HCT116 (cell line): ENCODE measurements at regions not wholly inside any gene's neighbourhood (a gene's known extent, or its start where the extent isn't known, plus 50 kb on each side); places are given as distances from the start of the nearest gene placed in this dataset.

Experiments
- ATAC-seq: fragments of 200-7000 bp; cut with Tn5 transposase; 2 replicates; pipeline ENCODE4 v1.9.1; 2020; ENCODE audit warnings: mild to moderate bottlenecking, moderate library complexity
- BruUV-seq: library from RNA; stranded (reverse); fragments of 400-500 nt; replicated peaks from 2 replicates; lab custom pipeline; 2021; lab: Mats Ljungman, UMichigan
- CTCF ChIA-PET: fragments of 300-600 bp; sonication (Branson Sonifier 250); formaldehyde crosslinking; loops from one replicate; lab custom pipeline; 2021; ENCODE audit warnings: antibody characterized with exemption; lab: Charles Lee
- POLR2A ChIA-PET: fragments of 300-600, 350-600 bp; sonication (Branson Sonifier 250); formaldehyde crosslinking; loops from one replicate; lab custom pipeline; 2021; ENCODE audit warnings: antibody characterized with exemption; lab: Charles Lee
- RAD21 ChIA-PET, 2 experiments: fragments of 300-600 bp; sonication (Branson Sonifier 250); formaldehyde crosslinking; loops; one replicate each; lab custom pipeline; 2023; ENCODE audit warnings: low total read pairs in 2 of 2; ENCODE audit not compliant: uncharacterized antibody in 2 of 2, unreplicated experiment in 2 of 2, low non-redundant PET in 1 of 2; lab: Charles Lee
- DNase-seq: peaks from one replicate; pipeline ENCODE4 v3.0.0-alpha.2; 2010; ENCODE audit warnings: low read depth, low spot score
- H2AFZ ChIP-seq: fragments of 200-600 bp; shearing (Covaris generic), sonication (generic); 2 replicates; pipeline ENCODE4 v1.6.1; 2017; ENCODE audit warnings: low read depth, mixed run types, mixed read lengths, antibody characterized with exemption, low read length; ENCODE audit not compliant: poor library complexity, severe bottlenecking
- H3K27ac ChIP-seq: 2 replicates; pipeline ENCODE4 v1.5.1; 2012; ENCODE audit warnings: low read depth, low read length
- H3K27me3 ChIP-seq: fragments of 200-600 bp; sonication (generic); 2 replicates; pipeline ENCODE4 v1.6.1; 2016; ENCODE audit warnings: mixed run types, low read length, mixed read lengths; ENCODE audit not compliant: insufficient read depth
- H3K36me3 ChIP-seq, 2 experiments: fragments of 200-500 bp in 1 of 2; fragments of 200-600 bp in 1 of 2; sonication (Bioruptor generic) in 1 of 2; sonication (generic) in 1 of 2; 2 replicates each; pipeline versions ENCODE4 v1.5.1 to v1.6.1; 2014 to 2016; ENCODE audit warnings: low read length in 2 of 2, inconsistent platforms in 1 of 2, mixed read lengths in 1 of 2, mixed run types in 1 of 2; ENCODE audit not compliant: insufficient read depth in 2 of 2, control insufficient read depth in 1 of 2
- H3K4me1 ChIP-seq, 2 experiments: fragments of 200-600 bp in 1 of 2; sonication (generic) in 1 of 2; 2 replicates each; pipeline versions ENCODE4 v1.5.1 to v1.6.1; 2012 to 2017; ENCODE audit warnings: low read length in 2 of 2, inconsistent platforms in 1 of 2, mild to moderate bottlenecking in 1 of 2, mixed read lengths in 1 of 2, mixed run types in 1 of 2, moderate library complexity in 1 of 2; ENCODE audit not compliant: insufficient read depth in 2 of 2, control insufficient read depth in 1 of 2
- H3K4me2 ChIP-seq: fragments of 200-600 bp; sonication (generic); 2 replicates; pipeline ENCODE4 v1.6.1; 2017; ENCODE audit warnings: mixed run types, low read length, mixed read lengths
- H3K4me3 ChIP-seq, 2 experiments: fragments of 200-600 bp in 1 of 2; sonication (generic) in 1 of 2; replicated peaks in 1 of 2; 2 replicates each; pipeline ENCODE4 v1.5.1; 2011 to 2016; ENCODE audit warnings: low read length in 2 of 2, control low read depth in 1 of 2, low read depth in 1 of 2, mild to moderate bottlenecking in 1 of 2, mixed read lengths in 1 of 2, mixed run types in 1 of 2
- H3K79me2 ChIP-seq: fragments of 200-600 bp; sonication (generic); 2 replicates; pipeline ENCODE4 v1.6.1; 2017; ENCODE audit warnings: mild to moderate bottlenecking, mixed run types, low read length, moderate library complexity, mixed read lengths; ENCODE audit not compliant: insufficient read depth
- H3K9ac ChIP-seq: fragments of 200-600 bp; sonication (generic); 2 replicates; pipeline ENCODE4 v1.6.1; 2016; ENCODE audit warnings: low read length, mixed read lengths
- H3K9me2 ChIP-seq: fragments of 200-600 bp; sonication (generic), shearing (Covaris generic); 2 replicates; pipeline ENCODE4 v1.6.1; 2017; ENCODE audit warnings: mixed run types, mild to moderate bottlenecking, moderate library complexity; ENCODE audit not compliant: insufficient read depth
- H3K9me3 ChIP-seq, 2 experiments: fragments of 200-500 bp in 1 of 2; fragments of 200-600 bp in 1 of 2; sonication (Bioruptor generic) in 1 of 2; sonication (generic) in 1 of 2; 2 replicates each; pipeline ENCODE4 v1.6.1; 2014 to 2017; ENCODE audit warnings: low read length in 2 of 2, mixed read lengths in 2 of 2, inconsistent platforms in 1 of 2, low read depth in 1 of 2, mild to moderate bottlenecking in 1 of 2, mixed run types in 1 of 2, moderate library complexity in 1 of 2; ENCODE audit not compliant: control insufficient read depth in 1 of 2, insufficient read depth in 1 of 2
- H4K20me1 ChIP-seq: fragments of 200-600 bp; sonication (generic), shearing (Covaris generic); 2 replicates; pipeline ENCODE4 v1.6.1; 2017; ENCODE audit warnings: mixed run types, mild to moderate bottlenecking, moderate library complexity; ENCODE audit not compliant: insufficient read depth
- CBX3 ChIP-seq: IDR thresholded peaks from 2 replicates; pipeline ENCODE4 v1.6.1; 2012; ENCODE audit warnings: low read depth
- EGR1 ChIP-seq: IDR thresholded peaks from 2 replicates; pipeline ENCODE4 v1.6.1; 2012; ENCODE audit warnings: low read depth
- EZH2 ChIP-seq: fragments of 200-600 bp; sonication (generic); IDR thresholded peaks from 2 replicates; pipeline ENCODE4 v1.6.1; 2017; ENCODE audit warnings: antibody characterized with exemption, mixed run types
- EZH2phosphoT487 ChIP-seq: fragments of 200-600 bp; IDR thresholded peaks from 2 replicates; pipeline ENCODE4 v1.6.1; 2018; ENCODE audit warnings: antibody characterized with exemption, borderline replicate concordance
- POLR2A ChIP-seq: IDR thresholded peaks from 2 replicates; pipeline ENCODE4 v1.7.0; 2011; ENCODE audit warnings: borderline replicate concordance; ENCODE audit not compliant: insufficient read depth, insufficient read length; ENCODE audit errors: extremely low read depth
- POLR2AphosphoS5 ChIP-seq: IDR thresholded peaks from 2 replicates; pipeline ENCODE4 v1.6.1; 2011; ENCODE audit warnings: mild to moderate bottlenecking, low read depth, low read length, moderate library complexity
- SIN3A ChIP-seq: IDR thresholded peaks from 2 replicates; pipeline ENCODE4 v1.6.1; 2012; ENCODE audit warnings: low read depth
- SP1 ChIP-seq: IDR thresholded peaks from 2 replicates; pipeline ENCODE4 v1.6.1; 2012; ENCODE audit warnings: low read depth
- YY1 ChIP-seq: IDR thresholded peaks from 2 replicates; pipeline ENCODE4 v1.6.1; 2011; ENCODE audit warnings: low read length, low read depth, moderate library complexity, mild to moderate bottlenecking; ENCODE audit not compliant: insufficient replicate concordance; ENCODE audit errors: extremely low read depth
- ZFX ChIP-seq: fragments of 450-650 bp; IDR thresholded peaks from 2 replicates; pipeline ENCODE4 v1.6.1; 2017
- intact Hi-C: fragments of 100-400 bp; cut with micrococcal nuclease; formaldehyde crosslinking; loops from 2 replicates; pipeline ENCODE4 v1.10.0; 2022
- TF ChIP-seq, protein P1 (sequence below): IDR thresholded peaks from 2 replicates; pipeline ENCODE4 v1.6.1; 2012
- TF ChIP-seq, protein P2 (sequence below): IDR thresholded peaks from 2 replicates; pipeline ENCODE4 v1.6.1; 2012; ENCODE audit warnings: low read depth
- TF ChIP-seq, protein P3 (sequence below): IDR thresholded peaks from 2 replicates; pipeline ENCODE4 v1.6.1; 2012
- TF ChIP-seq, protein P4 (sequence below): IDR thresholded peaks from 2 replicates; pipeline ENCODE4 v1.6.1; 2011; ENCODE audit warnings: mild to moderate bottlenecking, low read length, moderate library complexity; ENCODE audit not compliant: insufficient replicate concordance; ENCODE audit errors: extremely low read depth
- TF ChIP-seq, protein P5 (sequence below), 3 experiments: fragments of 200-600 bp in 1 of 3; sonication (generic) in 1 of 3; IDR thresholded peaks in 2 of 3; conservative IDR thresholded peaks in 1 of 3; 2 replicates each; pipeline ENCODE4 v1.5.1; 2012 to 2017; ENCODE audit warnings: low read depth in 2 of 3, low read length in 2 of 3, antibody characterized with exemption in 1 of 3, borderline replicate concordance in 1 of 3, control low read depth in 1 of 3, mild to moderate bottlenecking in 1 of 3, mixed read lengths in 1 of 3, mixed run types in 1 of 3, moderate library complexity in 1 of 3; ENCODE audit not compliant: insufficient read depth in 1 of 3

DNA sequence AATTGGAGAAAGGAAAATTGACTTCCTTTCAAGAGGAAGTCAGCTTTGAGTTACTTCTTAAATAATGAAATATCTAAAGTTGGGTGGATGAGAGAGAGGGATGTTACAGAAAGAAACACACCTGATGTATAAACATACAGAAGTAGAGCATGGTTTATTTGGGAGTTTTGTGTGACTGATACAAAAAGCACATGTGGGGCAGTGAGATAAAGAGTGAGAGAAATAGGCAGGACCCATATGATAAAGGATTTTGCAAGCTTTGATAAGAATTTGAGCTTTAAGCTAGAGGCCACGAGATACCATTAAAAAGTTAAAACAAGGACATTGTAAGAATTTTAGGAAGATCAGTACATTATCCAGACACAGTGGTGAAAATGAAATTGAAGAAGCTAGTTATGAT, 263.3 kb upstream of the GPRIN3 start:
- CTCF ChIA-PET: interaction anchor here (2.9 kb wide), 1 partner anchor 13 kb away, joined by 7 read pairs; no protein-coding TSS in a partner anchor
- Histone ChIP-seq H4K20me1 (no peaks in the 10 kb centered on the region), H3K27ac (no peak overlapping the region), H2AFZ (no peak overlapping the region)
- POLR2A ChIA-PET: no interaction called here
- RAD21 ChIA-PET: no interaction called here
- no peak for ATAC-seq
- TF ChIP-seq EZH2phosphoT487: no peak
- TF ChIP-seq, protein P1, sequence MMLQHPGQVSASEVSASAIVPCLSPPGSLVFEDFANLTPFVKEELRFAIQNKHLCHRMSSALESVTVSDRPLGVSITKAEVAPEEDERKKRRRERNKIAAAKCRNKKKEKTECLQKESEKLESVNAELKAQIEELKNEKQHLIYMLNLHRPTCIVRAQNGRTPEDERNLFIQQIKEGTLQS: no peak
- TF ChIP-seq, protein P2, sequence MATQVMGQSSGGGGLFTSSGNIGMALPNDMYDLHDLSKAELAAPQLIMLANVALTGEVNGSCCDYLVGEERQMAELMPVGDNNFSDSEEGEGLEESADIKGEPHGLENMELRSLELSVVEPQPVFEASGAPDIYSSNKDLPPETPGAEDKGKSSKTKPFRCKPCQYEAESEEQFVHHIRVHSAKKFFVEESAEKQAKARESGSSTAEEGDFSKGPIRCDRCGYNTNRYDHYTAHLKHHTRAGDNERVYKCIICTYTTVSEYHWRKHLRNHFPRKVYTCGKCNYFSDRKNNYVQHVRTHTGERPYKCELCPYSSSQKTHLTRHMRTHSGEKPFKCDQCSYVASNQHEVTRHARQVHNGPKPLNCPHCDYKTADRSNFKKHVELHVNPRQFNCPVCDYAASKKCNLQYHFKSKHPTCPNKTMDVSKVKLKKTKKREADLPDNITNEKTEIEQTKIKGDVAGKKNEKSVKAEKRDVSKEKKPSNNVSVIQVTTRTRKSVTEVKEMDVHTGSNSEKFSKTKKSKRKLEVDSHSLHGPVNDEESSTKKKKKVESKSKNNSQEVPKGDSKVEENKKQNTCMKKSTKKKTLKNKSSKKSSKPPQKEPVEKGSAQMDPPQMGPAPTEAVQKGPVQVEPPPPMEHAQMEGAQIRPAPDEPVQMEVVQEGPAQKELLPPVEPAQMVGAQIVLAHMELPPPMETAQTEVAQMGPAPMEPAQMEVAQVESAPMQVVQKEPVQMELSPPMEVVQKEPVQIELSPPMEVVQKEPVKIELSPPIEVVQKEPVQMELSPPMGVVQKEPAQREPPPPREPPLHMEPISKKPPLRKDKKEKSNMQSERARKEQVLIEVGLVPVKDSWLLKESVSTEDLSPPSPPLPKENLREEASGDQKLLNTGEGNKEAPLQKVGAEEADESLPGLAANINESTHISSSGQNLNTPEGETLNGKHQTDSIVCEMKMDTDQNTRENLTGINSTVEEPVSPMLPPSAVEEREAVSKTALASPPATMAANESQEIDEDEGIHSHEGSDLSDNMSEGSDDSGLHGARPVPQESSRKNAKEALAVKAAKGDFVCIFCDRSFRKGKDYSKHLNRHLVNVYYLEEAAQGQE: no peak
- no peak for TF ChIP-seq ZFX
- TF ChIP-seq POLR2AphosphoS5: no peak
- TF ChIP-seq, protein P3, sequence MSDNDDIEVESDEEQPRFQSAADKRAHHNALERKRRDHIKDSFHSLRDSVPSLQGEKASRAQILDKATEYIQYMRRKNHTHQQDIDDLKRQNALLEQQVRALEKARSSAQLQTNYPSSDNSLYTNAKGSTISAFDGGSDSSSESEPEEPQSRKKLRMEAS: no peak
- TF ChIP-seq, protein P4, sequence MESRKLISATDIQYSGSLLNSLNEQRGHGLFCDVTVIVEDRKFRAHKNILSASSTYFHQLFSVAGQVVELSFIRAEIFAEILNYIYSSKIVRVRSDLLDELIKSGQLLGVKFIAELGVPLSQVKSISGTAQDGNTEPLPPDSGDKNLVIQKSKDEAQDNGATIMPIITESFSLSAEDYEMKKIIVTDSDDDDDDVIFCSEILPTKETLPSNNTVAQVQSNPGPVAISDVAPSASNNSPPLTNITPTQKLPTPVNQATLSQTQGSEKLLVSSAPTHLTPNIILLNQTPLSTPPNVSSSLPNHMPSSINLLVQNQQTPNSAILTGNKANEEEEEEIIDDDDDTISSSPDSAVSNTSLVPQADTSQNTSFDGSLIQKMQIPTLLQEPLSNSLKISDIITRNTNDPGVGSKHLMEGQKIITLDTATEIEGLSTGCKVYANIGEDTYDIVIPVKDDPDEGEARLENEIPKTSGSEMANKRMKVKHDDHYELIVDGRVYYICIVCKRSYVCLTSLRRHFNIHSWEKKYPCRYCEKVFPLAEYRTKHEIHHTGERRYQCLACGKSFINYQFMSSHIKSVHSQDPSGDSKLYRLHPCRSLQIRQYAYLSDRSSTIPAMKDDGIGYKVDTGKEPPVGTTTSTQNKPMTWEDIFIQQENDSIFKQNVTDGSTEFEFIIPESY: no peak
- TF ChIP-seq EGR1: no peak
- TF ChIP-seq SIN3A: no peak
- no peak for TF ChIP-seq SP1
- TF ChIP-seq EZH2: no peak
- TF ChIP-seq POLR2A: no peak
- TF ChIP-seq CBX3: no peak
- TF ChIP-seq, protein P5, sequence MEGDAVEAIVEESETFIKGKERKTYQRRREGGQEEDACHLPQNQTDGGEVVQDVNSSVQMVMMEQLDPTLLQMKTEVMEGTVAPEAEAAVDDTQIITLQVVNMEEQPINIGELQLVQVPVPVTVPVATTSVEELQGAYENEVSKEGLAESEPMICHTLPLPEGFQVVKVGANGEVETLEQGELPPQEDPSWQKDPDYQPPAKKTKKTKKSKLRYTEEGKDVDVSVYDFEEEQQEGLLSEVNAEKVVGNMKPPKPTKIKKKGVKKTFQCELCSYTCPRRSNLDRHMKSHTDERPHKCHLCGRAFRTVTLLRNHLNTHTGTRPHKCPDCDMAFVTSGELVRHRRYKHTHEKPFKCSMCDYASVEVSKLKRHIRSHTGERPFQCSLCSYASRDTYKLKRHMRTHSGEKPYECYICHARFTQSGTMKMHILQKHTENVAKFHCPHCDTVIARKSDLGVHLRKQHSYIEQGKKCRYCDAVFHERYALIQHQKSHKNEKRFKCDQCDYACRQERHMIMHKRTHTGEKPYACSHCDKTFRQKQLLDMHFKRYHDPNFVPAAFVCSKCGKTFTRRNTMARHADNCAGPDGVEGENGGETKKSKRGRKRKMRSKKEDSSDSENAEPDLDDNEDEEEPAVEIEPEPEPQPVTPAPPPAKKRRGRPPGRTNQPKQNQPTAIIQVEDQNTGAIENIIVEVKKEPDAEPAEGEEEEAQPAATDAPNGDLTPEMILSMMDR (IDR thresholded peaks at IDR 0.05 in 2 of 3, conservative IDR thresholded peaks at IDR 0.05 in 1 of 3; ENCODE audit: borderline replicate concordance in 1 of 3, insufficient read depth in 1 of 3, low read depth in 2 of 3, low read length in 2 of 3): no peak
- TF ChIP-seq YY1: no peak
- TF ChIP-seq, all 23 proteins: peak for 0
- no peaks in the 10 kb centered on the region for H3K79me2 ChIP-seq
- H3K4me3 ChIP-seq: no peak overlapping the region
- no peak overlapping the region for H3K4me2 ChIP-seq
- no peaks in the 10 kb centered on the region for H3K27me3 ChIP-seq
- H3K4me1 ChIP-seq: no peaks in the 10 kb centered on the region
- H3K9me2 ChIP-seq: no peaks in the 10 kb centered on the region
- DNase-seq: no peak
- no TSS peak for BruUV-seq
- H3K9me3 ChIP-seq: no peaks in the 10 kb centered on the region
- no peaks in the 10 kb centered on the region for H3K36me3 ChIP-seq
- intact Hi-C loops: no loop called here
- H3K9ac ChIP-seq: no peak overlapping the region
